ENCODE measurements at regions not wholly inside any gene's neighbourhood (a gene's known extent, or its start where the extent isn't known, plus 50 kb on each side); places are given as distances from the start of the nearest gene placed in this dataset.

- no peak for TF ChIP-seq KAT7 (CRISPR knock-in tag; IDR thresholded peaks at IDR 0.05; ENCODE audit: borderline replicate concordance)
- TF ChIP-seq SMAD3 (CRISPR knock-in tag; IDR thresholded peaks at IDR 0.05; ENCODE audit: borderline replicate concordance), result no peak
- TF ChIP-seq GTF2I (CRISPR knock-in tag; conservative IDR thresholded peaks at IDR 0.05), result no peak
- no peak for TF ChIP-seq ATF6 (CRISPR knock-in tag; IDR thresholded peaks at IDR 0.05)
- no peak for TF ChIP-seq RELA (CRISPR knock-in tag; IDR thresholded peaks at IDR 0.05; ENCODE audit: borderline replicate concordance)
These were observed 143.7 kb upstream of the CDH5 start (continued) for GRCh38 chr16:66222756-66223155.

GRCh38 chr16:66220702-66221101 is 145.8 kb upstream of the CDH5 start:
- no peak overlapping the region for H3K27ac Mint-ChIP-seq
- ChIA-PET CTCF (interaction anchor here (1.0 kb wide), 1 partner anchor 195 kb away, joined by 3 read pairs; no protein-coding TSS in a partner anchor), POLR2A (no interaction called here)
- no peaks in the 10 kb centered on the region for H3K36me3 Mint-ChIP-seq
- no peak; the same call in 1 of the 2 replicates for ATAC-seq
- DNase-seq (ENCODE audit: low spot score), result no peak
- TF ChIP-seq CDX4 (CRISPR knock-in tag; IDR thresholded peaks at IDR 0.05; ENCODE audit: borderline replicate concordance) (no peak), ZNF232 (CRISPR knock-in tag; IDR thresholded peaks at IDR 0.05) (no peak), AFF4 (CRISPR knock-in tag; IDR thresholded peaks at IDR 0.05; ENCODE audit: borderline replicate concordance) (no peak), ZMAT4 (CRISPR knock-in tag; IDR thresholded peaks at IDR 0.05) (no peak)
- no peaks in the 10 kb centered on the region; the same call in 1 of the 2 replicates for H3K27me3 Mint-ChIP-seq (ENCODE audit: low read depth)
- no peaks in the 10 kb centered on the region for H3K9me3 Mint-ChIP-seq
- H3K4me3 Mint-ChIP-seq, result no peak overlapping the region
- H3K4me1 Mint-ChIP-seq, result 0 out of 2 replicates have a peak, but pooled peaks cover 3% of the 10 kb centered on the region

- CTCF ChIA-PET, result no interaction called here
- DNase-seq (ENCODE audit: low spot score), result no peak
- TF ChIP-seq ZMAT4 (CRISPR knock-in tag; IDR thresholded peaks at IDR 0.05), result no peak
- ATAC-seq, result no peak
- Mint-ChIP-seq H3K9me3 (no peaks in the 10 kb centered on the region), H3K27ac (no peak overlapping the region), H3K4me3 (no peak overlapping the region), H3K4me1 (no peaks in the 10 kb centered on the region), H3K27me3 (ENCODE audit: low read depth) (no peaks in the 10 kb centered on the region; the same call in 1 of the 2 replicates), H3K36me3 (no peaks in the 10 kb centered on the region)
- POLR2A ChIA-PET, result no interaction called here
These were observed 147.0 kb upstream of the CDH5 start for GRCh38 chr16:66219491-66219890.

GRCh38 chr16:66212428-66212827 is 154.1 kb upstream of the CDH5 start:
- Mint-ChIP-seq H3K36me3 (no peaks in the 10 kb centered on the region), H3K9me3 (no peaks in the 10 kb centered on the region), H3K27ac (no peak overlapping the region), H3K4me1 (no peaks in the 10 kb centered on the region), H3K27me3 (ENCODE audit: low read depth) (no peaks in the 10 kb centered on the region; the same call in 1 of the 2 replicates), H3K4me3 (no peak overlapping the region)
- ChIA-PET CTCF (no interaction called here), POLR2A (no interaction called here)
- DNase-seq (ENCODE audit: low spot score) (no peak), ATAC-seq (no peak)
- TF ChIP-seq PRDM15 (CRISPR knock-in tag; IDR thresholded peaks at IDR 0.05), result 0 out of 2 replicates have a peak, but pooled peaks have one; percentile 29
- TF ChIP-seq GABPB1 (CRISPR knock-in tag; IDR thresholded peaks at IDR 0.05), result no peak
- TF ChIP-seq ZMAT4 (CRISPR knock-in tag; IDR thresholded peaks at IDR 0.05), result no peak
- no peak for TF ChIP-seq IRF1 (CRISPR knock-in tag; IDR thresholded peaks at IDR 0.05)
- TF ChIP-seq SOX15 (CRISPR knock-in tag; IDR thresholded peaks at IDR 0.05), result no peak
- no peak for TF ChIP-seq ZNF425 (CRISPR knock-in tag; conservative IDR thresholded peaks at IDR 0.05)

Measured in WTC11 (cell line).